HUES48 (cell line): ENCODE measurements at regions not wholly inside any gene's neighbourhood (a gene's known extent, or its start where the extent isn't known, plus 50 kb on each side); places are given as distances from the start of the nearest gene placed in this dataset.
"Not testable (repeated sequence)": the region's sequence is repeated elsewhere in the genome, so short reads cannot be mapped to it uniquely, and the experiment has no call there.

Experiments
- H3K27ac ChIP-seq: one replicate; pipeline ENCODE4 v1.7.0; 2013; ENCODE audit warnings: low read depth, low read length, inconsistent platforms
- H3K27me3 ChIP-seq: 2 replicates; pipeline ENCODE4 v1.6.1; 2013; ENCODE audit warnings: mild to moderate bottlenecking, low read length; ENCODE audit not compliant: control insufficient read depth, insufficient read depth
- H3K36me3 ChIP-seq: 2 replicates; pipeline ENCODE4 v1.6.1; 2013; ENCODE audit warnings: low read length; ENCODE audit not compliant: control insufficient read depth, insufficient read depth
- H3K4me1 ChIP-seq: 2 replicates; pipeline ENCODE4 v1.6.1; 2013; ENCODE audit warnings: mild to moderate bottlenecking, low read length; ENCODE audit not compliant: control insufficient read depth, insufficient read depth
- H3K4me3 ChIP-seq: 2 replicates; pipeline ENCODE4 v1.5.1; 2013; ENCODE audit warnings: mild to moderate bottlenecking, low read depth, low read length
- H3K9ac ChIP-seq: 2 replicates; pipeline ENCODE4 v1.6.1; 2013; ENCODE audit warnings: mild to moderate bottlenecking, low read depth, low read length, moderate library complexity
- H3K9me3 ChIP-seq: 2 replicates; pipeline ENCODE4 v1.6.1; 2013; ENCODE audit warnings: low read length; ENCODE audit not compliant: control insufficient read depth, insufficient read depth

DNA sequence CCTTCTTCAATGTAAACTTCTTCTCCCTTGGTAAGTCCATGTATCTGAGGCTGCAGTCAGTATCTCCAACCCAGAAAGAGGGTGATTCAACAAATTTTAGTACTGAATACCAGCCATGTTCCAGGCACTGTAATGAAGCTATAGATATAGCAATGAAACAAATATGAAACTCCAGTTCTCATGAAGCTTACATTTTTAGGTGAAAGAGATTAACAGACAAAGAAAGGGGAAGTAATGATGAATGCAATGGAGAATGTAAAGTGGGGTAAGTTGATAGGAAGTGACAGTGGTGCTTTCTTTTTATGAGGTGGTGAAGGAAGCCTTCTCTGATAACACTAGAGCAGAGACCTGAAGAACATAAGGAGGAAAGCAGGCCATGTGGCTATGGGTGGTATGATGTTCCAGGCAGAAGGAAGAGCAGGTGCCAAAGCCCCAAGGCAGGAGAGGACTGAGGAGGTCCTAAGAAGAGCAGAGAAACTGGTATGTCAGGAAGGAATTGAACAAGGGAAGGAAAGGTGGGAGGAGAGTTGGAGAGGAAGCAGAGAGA is 143.6 kb downstream of the TFAP2B start:
- H3K27ac ChIP-seq, result no peak overlapping the region
- H3K4me1 ChIP-seq, result no peaks in the 10 kb centered on the region
- H3K27me3 ChIP-seq, result no peaks in the 10 kb centered on the region
- H3K4me3 ChIP-seq, result no peak overlapping the region
- H3K9me3 ChIP-seq, result no peaks in the 10 kb centered on the region
- no peak overlapping the region for H3K9ac ChIP-seq
- no peaks in the 10 kb centered on the region for H3K36me3 ChIP-seq

- H3K9me3 ChIP-seq, result no peaks in the 10 kb centered on the region
- no peak overlapping the region for H3K9ac ChIP-seq
- no peak overlapping the region for H3K4me3 ChIP-seq
- H3K27ac ChIP-seq, result no peak overlapping the region
- no peaks in the 10 kb centered on the region for H3K36me3 ChIP-seq
- no peaks in the 10 kb centered on the region for H3K4me1 ChIP-seq
- H3K27me3 ChIP-seq, result no peaks in the 10 kb centered on the region
These were observed 145.3 kb downstream of the TFAP2B start for GRCh38 chr6:50963952-50964351.

DNA sequence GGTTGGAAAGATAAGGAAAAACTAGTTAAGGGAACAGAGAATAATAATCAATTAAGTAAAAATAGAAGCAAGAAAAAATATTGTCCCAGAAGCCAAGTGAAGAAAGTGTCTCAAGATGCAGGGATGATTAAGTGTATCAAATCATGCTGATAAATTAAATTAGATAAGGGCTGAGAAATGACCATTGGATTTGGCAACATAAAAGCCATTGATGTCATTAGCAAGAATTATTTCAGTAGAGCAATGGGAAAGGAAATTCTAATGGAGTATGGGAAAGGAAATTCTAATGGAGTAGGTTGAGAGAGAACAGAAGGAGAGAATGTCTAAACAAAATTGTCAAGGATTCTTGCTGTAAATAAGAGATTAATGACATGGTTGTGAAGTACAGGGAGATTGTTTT is 146.8 kb downstream of the TFAP2B start:
- H3K27me3 ChIP-seq, result no peaks in the 10 kb centered on the region
- H3K4me1 ChIP-seq, result no peaks in the 10 kb centered on the region
- H3K9ac ChIP-seq, result no peak overlapping the region
- no peak overlapping the region for H3K4me3 ChIP-seq
- no peak overlapping the region for H3K27ac ChIP-seq
- H3K9me3 ChIP-seq, result no peaks in the 10 kb centered on the region
- H3K36me3 ChIP-seq, result no peaks in the 10 kb centered on the region

GRCh38 chr6:50966532-50966931 is 147.9 kb downstream of the TFAP2B start:
- no peaks in the 10 kb centered on the region for H3K4me1 ChIP-seq
- H3K4me3 ChIP-seq, result no peak overlapping the region
- H3K9me3 ChIP-seq, result no peaks in the 10 kb centered on the region
- H3K27ac ChIP-seq, result no peak overlapping the region
- no peak overlapping the region for H3K9ac ChIP-seq
- H3K27me3 ChIP-seq, result no peaks in the 10 kb centered on the region
- H3K36me3 ChIP-seq, result no peaks in the 10 kb centered on the region

- H3K36me3 ChIP-seq, result no peaks in the 10 kb centered on the region
- no peak overlapping the region for H3K27ac ChIP-seq
- H3K4me1 ChIP-seq, result no peaks in the 10 kb centered on the region
- no peak overlapping the region for H3K4me3 ChIP-seq
- H3K9ac ChIP-seq, result no peak overlapping the region
- H3K9me3 ChIP-seq, result no peaks in the 10 kb centered on the region
- no peaks in the 10 kb centered on the region for H3K27me3 ChIP-seq
These were observed 148.3 kb downstream of the TFAP2B start for GRCh38 chr6:50966986-50967385.

- not testable (repeated sequence) for H3K9ac ChIP-seq, H3K4me3 ChIP-seq, H3K27ac ChIP-seq, H3K4me1 ChIP-seq, H3K27me3 ChIP-seq, H3K36me3 ChIP-seq, H3K9me3 ChIP-seq
These were observed 149.6 kb downstream of the TFAP2B start for GRCh38 chr6:50968246-50968645.

DNA sequence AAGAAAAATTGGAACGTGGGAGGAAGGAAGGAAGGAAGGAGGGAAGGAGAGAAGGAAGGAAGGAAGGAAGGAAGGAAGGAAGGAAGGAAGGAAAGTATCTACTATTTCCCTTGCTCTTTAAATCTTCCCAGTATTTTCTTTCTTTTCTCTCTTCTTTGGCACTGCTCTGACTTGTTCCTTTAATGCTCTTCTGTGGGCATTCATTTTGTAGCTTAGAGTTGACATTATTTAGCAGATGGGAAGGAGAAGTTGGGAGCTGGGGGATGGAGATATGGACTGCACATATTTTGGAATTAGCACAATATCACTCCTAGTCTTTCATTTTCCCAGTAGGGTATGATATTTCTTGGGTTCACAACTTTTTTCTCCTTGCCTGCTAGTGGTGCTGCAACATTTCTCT is 152.2 kb downstream of the TFAP2B start:
- no peak overlapping the region for H3K9ac ChIP-seq
- no peaks in the 10 kb centered on the region for H3K9me3 ChIP-seq
- no peaks in the 10 kb centered on the region for H3K27me3 ChIP-seq
- no peak overlapping the region for H3K27ac ChIP-seq
- no peaks in the 10 kb centered on the region for H3K4me1 ChIP-seq
- H3K4me3 ChIP-seq, result no peak overlapping the region
- no peaks in the 10 kb centered on the region for H3K36me3 ChIP-seq

- no peaks in the 10 kb centered on the region for H3K27me3 ChIP-seq
- H3K27ac ChIP-seq, result no peak overlapping the region
- H3K4me3 ChIP-seq, result no peak overlapping the region
- no peak overlapping the region for H3K9ac ChIP-seq
- no peaks in the 10 kb centered on the region for H3K36me3 ChIP-seq
- no peaks in the 10 kb centered on the region for H3K9me3 ChIP-seq
- peaks cover 2% of the 10 kb centered on the region; the same call in 1 of the 2 replicates for H3K4me1 ChIP-seq
These were observed 154.8 kb downstream of the TFAP2B start for GRCh38 chr6:50973464-50973863.

DNA sequence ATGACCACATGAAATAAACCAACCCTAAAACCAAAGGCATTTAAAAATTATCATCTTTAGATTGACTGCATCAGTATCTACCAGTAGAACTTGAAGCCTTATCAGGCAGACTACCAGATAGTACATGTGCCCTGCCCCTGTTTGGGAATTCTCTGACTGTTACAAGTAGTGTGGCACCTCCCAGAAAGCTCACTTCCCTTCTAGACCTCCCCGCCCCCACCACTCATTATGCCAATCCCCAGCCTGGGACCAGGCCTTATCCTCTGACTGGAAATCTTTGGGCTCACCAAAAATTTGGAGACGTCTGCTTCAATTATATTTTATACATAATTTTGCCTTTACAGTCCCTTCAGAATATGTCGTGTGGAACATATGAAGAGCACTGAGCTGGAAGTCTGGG is 155.6 kb downstream of the TFAP2B start:
- no peak overlapping the region for H3K27ac ChIP-seq
- no peaks in the 10 kb centered on the region for H3K9me3 ChIP-seq
- H3K4me1 ChIP-seq, result peaks cover 10% of the 10 kb centered on the region
- no peak overlapping the region for H3K4me3 ChIP-seq
- no peak overlapping the region for H3K9ac ChIP-seq
- H3K36me3 ChIP-seq, result no peaks in the 10 kb centered on the region
- no peaks in the 10 kb centered on the region for H3K27me3 ChIP-seq

DNA sequence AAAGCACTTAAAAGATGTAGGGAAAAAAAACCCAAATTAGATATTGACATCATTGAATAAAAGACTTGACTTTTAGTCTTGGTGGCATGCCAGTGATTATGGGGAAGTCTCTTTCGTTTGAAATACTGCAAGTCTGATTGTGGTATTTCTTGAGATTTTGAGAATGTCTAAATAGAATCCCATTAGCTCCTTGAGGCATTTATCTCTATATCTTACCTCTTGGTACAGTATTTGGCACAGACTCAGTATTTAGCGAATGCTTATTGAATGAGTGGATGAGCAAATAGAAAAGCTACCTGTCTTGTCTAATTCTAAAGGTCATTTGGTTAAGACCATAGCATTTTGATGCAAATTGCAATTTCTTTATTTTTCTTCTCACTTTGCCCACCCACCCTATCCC is 156.5 kb downstream of the TFAP2B start:
- Histone ChIP-seq H3K4me3 (no peak overlapping the region), H3K9me3 (no peaks in the 10 kb centered on the region), H3K4me1 (peaks cover 14% of the 10 kb centered on the region), H3K36me3 (no peaks in the 10 kb centered on the region), H3K9ac (no peak overlapping the region), H3K27ac (no peak overlapping the region), H3K27me3 (no peaks in the 10 kb centered on the region)

DNA sequence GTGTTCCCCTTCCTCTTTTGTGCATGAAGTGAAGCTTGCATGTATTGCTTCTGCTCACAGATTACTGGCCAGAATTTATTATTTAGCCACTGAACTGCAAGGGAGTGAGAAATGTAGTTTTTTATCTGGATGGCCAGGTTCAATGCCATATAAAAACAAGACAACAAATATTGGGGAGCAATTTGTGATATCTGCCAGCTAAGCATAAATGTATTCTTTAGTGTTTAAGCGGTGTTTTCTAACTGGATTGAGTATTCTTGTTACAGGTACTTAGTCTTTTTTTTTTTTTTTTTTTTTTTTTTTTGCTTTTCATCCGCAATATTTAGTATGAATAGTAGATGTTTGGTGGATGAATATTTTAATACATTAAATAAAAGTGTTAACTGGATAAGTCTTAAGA is 158.2 kb downstream of the TFAP2B start:
- Histone ChIP-seq H3K27ac (no peak overlapping the region), H3K4me1 (peaks cover 14% of the 10 kb centered on the region), H3K27me3 (no peaks in the 10 kb centered on the region), H3K9me3 (no peaks in the 10 kb centered on the region), H3K4me3 (no peak overlapping the region), H3K9ac (no peak overlapping the region), H3K36me3 (no peaks in the 10 kb centered on the region)

- Histone ChIP-seq H3K9ac (no peak overlapping the region), H3K4me3 (no peak overlapping the region), H3K27me3 (no peaks in the 10 kb centered on the region), H3K9me3 (no peaks in the 10 kb centered on the region), H3K4me1 (peaks cover 14% of the 10 kb centered on the region), H3K36me3 (no peaks in the 10 kb centered on the region), H3K27ac (no peak overlapping the region)
These were observed 159.1 kb downstream of the TFAP2B start for GRCh38 chr6:50977796-50978195.
